HFFc6 (cell line): ENCODE measurements at regions not wholly inside any gene's neighbourhood (a gene's known extent, or its start where the extent isn't known, plus 50 kb on each side); places are given as distances from the start of the nearest gene placed in this dataset.
"Not testable (repeated sequence)": the region's sequence is repeated elsewhere in the genome, so short reads cannot be mapped to it uniquely, and the experiment has no call there.

Experiments used
- DNase-seq: peaks from one replicate; pipeline ENCODE4 v3.0.0-alpha.2; 2018
- H3K27ac Mint-ChIP-seq: 2 replicates; pipeline ENCODE4 v1.8.0; 2020; ENCODE audit warnings: mild to moderate bottlenecking, mixed read lengths
- H3K27me3 Mint-ChIP-seq: 2 replicates; pipeline ENCODE4 v1.8.0; 2021; ENCODE audit warnings: mild to moderate bottlenecking, moderate library complexity, mixed read lengths; ENCODE audit not compliant: insufficient read depth
- H3K36me3 Mint-ChIP-seq: 2 replicates; pipeline ENCODE4 v1.8.0; 2021; ENCODE audit warnings: low read depth, mixed read lengths
- H3K4me1 Mint-ChIP-seq: 2 replicates; pipeline ENCODE4 v1.8.0; 2020; ENCODE audit warnings: low read depth, mixed read lengths
- H3K4me3 Mint-ChIP-seq: 2 replicates; pipeline ENCODE4 v1.8.0; 2020; ENCODE audit warnings: mild to moderate bottlenecking, moderate library complexity, mixed read lengths
- H3K9me3 Mint-ChIP-seq: 2 replicates; pipeline ENCODE4 v1.8.0; 2020; ENCODE audit warnings: mild to moderate bottlenecking, mixed read lengths
- CTCF ChIP-seq: fragments of 200-600 bp; sonication (generic); IDR thresholded peaks from 2 replicates; pipeline ENCODE4 v1.5.0; 2021; ENCODE audit warnings: antibody characterized with exemption, mild to moderate bottlenecking

GRCh38 chr14:57058319-57058718, 210.4 kb downstream of the EXOC5 start:
- peaks cover 3% of the 10 kb centered on the region for H3K27me3 Mint-ChIP-seq
- H3K4me1 Mint-ChIP-seq = no peaks in the 10 kb centered on the region
- no peak overlapping the region for H3K4me3 Mint-ChIP-seq
- no peak for DNase-seq
- no peak for TF ChIP-seq CTCF
- no peak overlapping the region for H3K27ac Mint-ChIP-seq
- H3K9me3 Mint-ChIP-seq = peaks cover 54% of the 10 kb centered on the region
- no peaks in the 10 kb centered on the region; the same call in 1 of the 2 replicates for H3K36me3 Mint-ChIP-seq

GRCh38 chr14:57057803-57058202, 210.9 kb downstream of the EXOC5 start:
- H3K4me3 Mint-ChIP-seq = no peak overlapping the region
- peaks cover 55% of the 10 kb centered on the region for H3K9me3 Mint-ChIP-seq
- no peak for TF ChIP-seq CTCF
- DNase-seq = no peak
- H3K27me3 Mint-ChIP-seq = peaks cover 3% of the 10 kb centered on the region
- H3K36me3 Mint-ChIP-seq = peaks cover under 1% of the 10 kb centered on the region; the same call in 1 of the 2 replicates
- H3K4me1 Mint-ChIP-seq = no peaks in the 10 kb centered on the region
- H3K27ac Mint-ChIP-seq = no peak overlapping the region

GRCh38 chr14:57056522-57056921, 212.2 kb downstream of the EXOC5 start:
- DNase-seq, H3K27ac Mint-ChIP-seq, H3K36me3 Mint-ChIP-seq, H3K4me1 Mint-ChIP-seq, H3K4me3 Mint-ChIP-seq, H3K27me3 Mint-ChIP-seq: not testable (repeated sequence)
- peaks cover 52% of the 10 kb centered on the region for H3K9me3 Mint-ChIP-seq

DNA sequence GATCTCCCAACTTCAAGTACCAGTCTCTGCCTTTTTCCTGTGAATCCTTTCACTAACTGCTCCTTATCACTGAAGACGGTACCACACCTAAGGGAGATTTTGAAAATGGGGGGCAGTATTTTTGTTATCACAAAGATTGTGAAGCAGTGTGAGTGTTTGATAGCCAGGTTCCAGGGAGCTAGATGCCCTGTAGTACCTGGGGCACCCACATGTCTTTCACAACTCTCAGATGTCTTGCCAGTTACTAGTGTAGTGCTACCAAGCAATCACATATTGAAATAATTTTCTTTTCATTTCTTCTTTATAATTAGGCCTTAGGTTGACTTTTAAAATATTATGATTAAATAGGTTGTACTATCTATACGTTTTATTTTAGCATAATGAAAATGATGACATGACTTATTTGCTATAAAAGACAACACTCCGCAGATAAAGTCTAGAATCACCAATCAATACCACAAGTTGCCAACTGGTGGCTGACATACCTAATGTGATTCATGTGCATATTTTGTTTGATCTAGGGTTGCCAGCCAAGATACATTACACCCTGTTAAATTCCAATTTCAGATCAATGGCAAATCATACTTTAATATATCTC, 215.9 kb downstream of the EXOC5 start:
- Mint-ChIP-seq H3K9me3 (peaks cover 52% of the 10 kb centered on the region), H3K27ac (no peak overlapping the region), H3K4me3 (no peak overlapping the region), H3K36me3 (peaks cover 4% of the 10 kb centered on the region), H3K27me3 (peaks cover 1% of the 10 kb centered on the region), H3K4me1 (no peaks in the 10 kb centered on the region)
- DNase-seq = no peak
- TF ChIP-seq CTCF = no peak

GRCh38 chr14:57051633-57052032, 217.1 kb downstream of the EXOC5 start:
- H3K27ac Mint-ChIP-seq = no peak overlapping the region
- no peak for TF ChIP-seq CTCF
- peaks cover 4% of the 10 kb centered on the region; the same call in 1 of the 2 replicates for H3K36me3 Mint-ChIP-seq
- H3K4me1 Mint-ChIP-seq = no peaks in the 10 kb centered on the region
- no peak for DNase-seq
- H3K9me3 Mint-ChIP-seq = peaks cover 49% of the 10 kb centered on the region
- H3K27me3 Mint-ChIP-seq = peaks cover 1% of the 10 kb centered on the region
- H3K4me3 Mint-ChIP-seq = no peak overlapping the region

DNA sequence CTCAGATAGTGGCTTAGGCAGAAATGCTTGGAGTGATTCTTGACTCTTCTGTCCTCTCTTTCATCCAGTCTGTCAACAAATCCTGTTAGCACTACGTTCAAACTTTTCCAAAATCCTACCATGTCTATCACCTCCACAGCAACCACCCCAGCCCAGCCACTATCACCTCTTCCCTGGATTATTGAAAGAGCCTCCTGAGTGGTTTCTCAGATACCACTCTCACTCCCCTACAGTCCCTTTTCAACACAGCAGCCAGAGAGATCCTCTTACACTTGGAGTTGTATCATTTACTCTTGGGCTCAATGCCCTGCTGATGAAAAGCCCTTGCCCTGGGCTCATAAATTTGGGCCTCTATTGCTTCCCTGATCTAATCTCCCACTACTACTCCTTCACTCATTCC, 218.9 kb downstream of the EXOC5 start:
- Mint-ChIP-seq H3K27ac (no peak overlapping the region), H3K36me3 (peaks cover 4% of the 10 kb centered on the region; the same call in 1 of the 2 replicates), H3K4me1 (no peaks in the 10 kb centered on the region), H3K27me3 (peaks cover 5% of the 10 kb centered on the region), H3K9me3 (peaks cover 52% of the 10 kb centered on the region), H3K4me3 (no peak overlapping the region)
- TF ChIP-seq CTCF = no peak
- no peak for DNase-seq
